HCT116 (cell line): ENCODE measurements at regions not wholly inside any gene's neighbourhood (a gene's known extent, or its start where the extent isn't known, plus 50 kb on each side); places are given as distances from the start of the nearest gene placed in this dataset.

Source experiments
- ATAC-seq: fragments of 200-7000 bp; cut with Tn5 transposase; 2 replicates; pipeline ENCODE4 v1.9.1; 2020; ENCODE audit warnings: mild to moderate bottlenecking, moderate library complexity
- BruUV-seq: library from RNA; stranded (reverse); fragments of 400-500 nt; replicated peaks from 2 replicates; lab custom pipeline; 2021; lab: Mats Ljungman, UMichigan
- CTCF ChIA-PET: fragments of 300-600 bp; sonication (Branson Sonifier 250); formaldehyde crosslinking; loops from one replicate; lab custom pipeline; 2021; ENCODE audit warnings: antibody characterized with exemption; lab: Charles Lee
- POLR2A ChIA-PET: fragments of 300-600, 350-600 bp; sonication (Branson Sonifier 250); formaldehyde crosslinking; loops from one replicate; lab custom pipeline; 2021; ENCODE audit warnings: antibody characterized with exemption; lab: Charles Lee
- RAD21 ChIA-PET, 2 experiments: fragments of 300-600 bp; sonication (Branson Sonifier 250); formaldehyde crosslinking; loops; one replicate each; lab custom pipeline; 2023; ENCODE audit warnings: low total read pairs in 2 of 2; ENCODE audit not compliant: uncharacterized antibody in 2 of 2, unreplicated experiment in 2 of 2, low non-redundant PET in 1 of 2; lab: Charles Lee
- DNase-seq: peaks from one replicate; pipeline ENCODE4 v3.0.0-alpha.2; 2010; ENCODE audit warnings: low read depth, low spot score
- H2AFZ ChIP-seq: fragments of 200-600 bp; shearing (Covaris generic), sonication (generic); 2 replicates; pipeline ENCODE4 v1.6.1; 2017; ENCODE audit warnings: low read depth, mixed run types, mixed read lengths, antibody characterized with exemption, low read length; ENCODE audit not compliant: poor library complexity, severe bottlenecking
- H3K27ac ChIP-seq: 2 replicates; pipeline ENCODE4 v1.5.1; 2012; ENCODE audit warnings: low read depth, low read length
- H3K27me3 ChIP-seq: fragments of 200-600 bp; sonication (generic); 2 replicates; pipeline ENCODE4 v1.6.1; 2016; ENCODE audit warnings: mixed run types, low read length, mixed read lengths; ENCODE audit not compliant: insufficient read depth
- H3K36me3 ChIP-seq, 2 experiments: fragments of 200-500 bp in 1 of 2; fragments of 200-600 bp in 1 of 2; sonication (Bioruptor generic) in 1 of 2; sonication (generic) in 1 of 2; 2 replicates each; pipeline versions ENCODE4 v1.5.1 to v1.6.1; 2014 to 2016; ENCODE audit warnings: low read length in 2 of 2, inconsistent platforms in 1 of 2, mixed read lengths in 1 of 2, mixed run types in 1 of 2; ENCODE audit not compliant: insufficient read depth in 2 of 2, control insufficient read depth in 1 of 2
- H3K4me1 ChIP-seq, 2 experiments: fragments of 200-600 bp in 1 of 2; sonication (generic) in 1 of 2; 2 replicates each; pipeline versions ENCODE4 v1.5.1 to v1.6.1; 2012 to 2017; ENCODE audit warnings: low read length in 2 of 2, inconsistent platforms in 1 of 2, mild to moderate bottlenecking in 1 of 2, mixed read lengths in 1 of 2, mixed run types in 1 of 2, moderate library complexity in 1 of 2; ENCODE audit not compliant: insufficient read depth in 2 of 2, control insufficient read depth in 1 of 2
- H3K4me2 ChIP-seq: fragments of 200-600 bp; sonication (generic); 2 replicates; pipeline ENCODE4 v1.6.1; 2017; ENCODE audit warnings: mixed run types, low read length, mixed read lengths
- H3K4me3 ChIP-seq, 2 experiments: fragments of 200-600 bp in 1 of 2; sonication (generic) in 1 of 2; replicated peaks in 1 of 2; 2 replicates each; pipeline ENCODE4 v1.5.1; 2011 to 2016; ENCODE audit warnings: low read length in 2 of 2, control low read depth in 1 of 2, low read depth in 1 of 2, mild to moderate bottlenecking in 1 of 2, mixed read lengths in 1 of 2, mixed run types in 1 of 2
- H3K79me2 ChIP-seq: fragments of 200-600 bp; sonication (generic); 2 replicates; pipeline ENCODE4 v1.6.1; 2017; ENCODE audit warnings: mild to moderate bottlenecking, mixed run types, low read length, moderate library complexity, mixed read lengths; ENCODE audit not compliant: insufficient read depth
- H3K9ac ChIP-seq: fragments of 200-600 bp; sonication (generic); 2 replicates; pipeline ENCODE4 v1.6.1; 2016; ENCODE audit warnings: low read length, mixed read lengths
- H3K9me2 ChIP-seq: fragments of 200-600 bp; sonication (generic), shearing (Covaris generic); 2 replicates; pipeline ENCODE4 v1.6.1; 2017; ENCODE audit warnings: mixed run types, mild to moderate bottlenecking, moderate library complexity; ENCODE audit not compliant: insufficient read depth
- H3K9me3 ChIP-seq, 2 experiments: fragments of 200-500 bp in 1 of 2; fragments of 200-600 bp in 1 of 2; sonication (Bioruptor generic) in 1 of 2; sonication (generic) in 1 of 2; 2 replicates each; pipeline ENCODE4 v1.6.1; 2014 to 2017; ENCODE audit warnings: low read length in 2 of 2, mixed read lengths in 2 of 2, inconsistent platforms in 1 of 2, low read depth in 1 of 2, mild to moderate bottlenecking in 1 of 2, mixed run types in 1 of 2, moderate library complexity in 1 of 2; ENCODE audit not compliant: control insufficient read depth in 1 of 2, insufficient read depth in 1 of 2
- H4K20me1 ChIP-seq: fragments of 200-600 bp; sonication (generic), shearing (Covaris generic); 2 replicates; pipeline ENCODE4 v1.6.1; 2017; ENCODE audit warnings: mixed run types, mild to moderate bottlenecking, moderate library complexity; ENCODE audit not compliant: insufficient read depth
- CBX3 ChIP-seq: IDR thresholded peaks from 2 replicates; pipeline ENCODE4 v1.6.1; 2012; ENCODE audit warnings: low read depth
- ELF1 ChIP-seq: IDR thresholded peaks from 2 replicates; pipeline ENCODE4 v1.6.1; 2012; ENCODE audit warnings: low read depth, borderline replicate concordance
- EZH2 ChIP-seq: fragments of 200-600 bp; sonication (generic); IDR thresholded peaks from 2 replicates; pipeline ENCODE4 v1.6.1; 2017; ENCODE audit warnings: antibody characterized with exemption, mixed run types
- EZH2phosphoT487 ChIP-seq: fragments of 200-600 bp; IDR thresholded peaks from 2 replicates; pipeline ENCODE4 v1.6.1; 2018; ENCODE audit warnings: antibody characterized with exemption, borderline replicate concordance
- FOSL1 ChIP-seq: IDR thresholded peaks from 2 replicates; pipeline ENCODE4 v1.6.1; 2012; ENCODE audit warnings: low read depth
- JUND ChIP-seq: IDR thresholded peaks from 2 replicates; pipeline ENCODE4 v1.6.1; 2012
- MAX ChIP-seq: IDR thresholded peaks from 2 replicates; pipeline ENCODE4 v1.6.1; 2012
- REST ChIP-seq: IDR thresholded peaks from 2 replicates; pipeline ENCODE4 v1.6.1; 2012; ENCODE audit warnings: low read depth
- SIN3A ChIP-seq: IDR thresholded peaks from 2 replicates; pipeline ENCODE4 v1.6.1; 2012; ENCODE audit warnings: low read depth
- SP1 ChIP-seq: IDR thresholded peaks from 2 replicates; pipeline ENCODE4 v1.6.1; 2012; ENCODE audit warnings: low read depth
- TCF7L2 ChIP-seq: IDR thresholded peaks from 2 replicates; pipeline ENCODE4 v1.7.0; 2011; ENCODE audit warnings: borderline replicate concordance, inconsistent platforms; ENCODE audit not compliant: insufficient read depth, insufficient read length; ENCODE audit errors: extremely low read depth
- YY1 ChIP-seq: IDR thresholded peaks from 2 replicates; pipeline ENCODE4 v1.6.1; 2011; ENCODE audit warnings: low read length, low read depth, moderate library complexity, mild to moderate bottlenecking; ENCODE audit not compliant: insufficient replicate concordance; ENCODE audit errors: extremely low read depth
- ZFX ChIP-seq: fragments of 450-650 bp; IDR thresholded peaks from 2 replicates; pipeline ENCODE4 v1.6.1; 2017
- ZNF274 ChIP-seq: fragments of 200-500 bp; sonication (Bioruptor generic); IDR thresholded peaks from 2 replicates; pipeline ENCODE4 v1.6.1; 2014; ENCODE audit warnings: mild to moderate bottlenecking, low read depth, low read length, inconsistent platforms
- intact Hi-C: fragments of 100-400 bp; cut with micrococcal nuclease; formaldehyde crosslinking; loops from 2 replicates; pipeline ENCODE4 v1.10.0; 2022

- Histone ChIP-seq H3K4me1 (no peaks in the 10 kb centered on the region), H4K20me1 (no peaks in the 10 kb centered on the region), H3K79me2 (no peaks in the 10 kb centered on the region), H3K9me3 (peaks cover 0 to 11% of the 10 kb centered on the region in 2 experiments; a peak in 2 of 4 replicates), H3K9ac (no peak overlapping the region), H2AFZ (no peak overlapping the region), H3K4me2 (no peak overlapping the region), H3K4me3 (no peak overlapping the region), H3K36me3 (no peaks in the 10 kb centered on the region), H3K27ac (no peak overlapping the region), H3K27me3 (no peaks in the 10 kb centered on the region), H3K9me2 (no peaks in the 10 kb centered on the region)
- DNase-seq (no peak), ATAC-seq (no peak)
- ChIA-PET POLR2A (no interaction called here), RAD21 (no interaction called here), CTCF (no interaction called here)
- intact Hi-C loops, result no loop called here
- BruUV-seq, result no TSS peak
- TF ChIP-seq MAX (no peak), ZFX (no peak), CBX3 (no peak), SIN3A (no peak), EZH2 (no peak), REST (no peak), FOSL1 (no peak), ZNF274 (no peak), TCF7L2 (no peak), SP1 (no peak), YY1 (no peak), JUND (no peak), EZH2phosphoT487 (no peak), ELF1 (no peak)
These were observed 1258.6 kb downstream of the OLFM4 start for GRCh38 chr13:54287062-54287764.
